ENCODE measurements at regions not wholly inside any gene's neighbourhood (a gene's known extent, or its start where the extent isn't known, plus 50 kb on each side); places are given as distances from the start of the nearest gene placed in this dataset.
"Not testable (repeated sequence)": the region's sequence is repeated elsewhere in the genome, so short reads cannot be mapped to it uniquely, and the experiment has no call there.

- no peak for DNase-seq
Measured at GRCh38 chr15:70602834-70603560, 160.4 kb downstream of the UACA start.

- DNase-seq, result no peak
Measured at GRCh38 chr15:70602281-70602680, 161.1 kb downstream of the UACA start.

- no peak for DNase-seq
Measured at GRCh38 chr15:70597945-70598344, 165.4 kb downstream of the UACA start.

GRCh38 chr15:70597056-70597603, 166.2 kb downstream of the UACA start:
- DNase-seq, result no peak

- DNase-seq, result no peak
Measured at GRCh38 chr15:70596354-70597055, 166.9 kb downstream of the UACA start.

- DNase-seq, result no peak
Measured at GRCh38 chr15:70593795-70594194, 169.6 kb downstream of the UACA start.

- no peak for DNase-seq
Measured at GRCh38 chr15:70589728-70590127, 173.6 kb downstream of the UACA start.

- no peak for DNase-seq
Measured at GRCh38 chr15:70589221-70589620, 174.1 kb downstream of the UACA start.

GRCh38 chr15:70588613-70589012, 174.7 kb downstream of the UACA start:
- no peak for DNase-seq

GRCh38 chr15:70587896-70588567, 175.3 kb downstream of the UACA start:
- no peak for DNase-seq

- DNase-seq, result not testable (repeated sequence)
Measured at GRCh38 chr15:70587012-70587634, 176.2 kb downstream of the UACA start.

GRCh38 chr15:70586241-70586640, 177.1 kb downstream of the UACA start:
- no peak for DNase-seq

- no peak for DNase-seq
Measured at GRCh38 chr15:70585707-70586034, 177.7 kb downstream of the UACA start.

- DNase-seq, result no peak
Measured at GRCh38 chr15:70584838-70585706, 178.3 kb downstream of the UACA start.

- no peak for DNase-seq
Measured at GRCh38 chr15:70584441-70584837, 178.9 kb downstream of the UACA start.

- DNase-seq, result no peak
Measured at GRCh38 chr15:70583006-70583405, 180.4 kb downstream of the UACA start.

GRCh38 chr15:70582143-70582945, 181.0 kb downstream of the UACA start:
- DNase-seq, result peak; percentile 58

- DNase-seq, result no peak
Measured at GRCh38 chr15:70580958-70581357, 182.4 kb downstream of the UACA start.

GRCh38 chr15:70580286-70580685, 183.1 kb downstream of the UACA start:
- DNase-seq, result no peak

- no peak for DNase-seq
Measured at GRCh38 chr15:70579766-70580165, 183.6 kb downstream of the UACA start.

- DNase-seq, result no peak
Measured at GRCh38 chr15:70578196-70578595, 185.2 kb downstream of the UACA start.

Measured in hindlimb muscle (tissue), 1 donor.